RPMI7951 (cell line): ENCODE measurements at regions not wholly inside any gene's neighbourhood (a gene's known extent, or its start where the extent isn't known, plus 50 kb on each side); places are given as distances from the start of the nearest gene placed in this dataset.

Source experiments
- DNase-seq: peaks from one replicate; pipeline ENCODE4 v3.0.0-alpha.2; 2012; ENCODE audit warnings: low read depth

DNA sequence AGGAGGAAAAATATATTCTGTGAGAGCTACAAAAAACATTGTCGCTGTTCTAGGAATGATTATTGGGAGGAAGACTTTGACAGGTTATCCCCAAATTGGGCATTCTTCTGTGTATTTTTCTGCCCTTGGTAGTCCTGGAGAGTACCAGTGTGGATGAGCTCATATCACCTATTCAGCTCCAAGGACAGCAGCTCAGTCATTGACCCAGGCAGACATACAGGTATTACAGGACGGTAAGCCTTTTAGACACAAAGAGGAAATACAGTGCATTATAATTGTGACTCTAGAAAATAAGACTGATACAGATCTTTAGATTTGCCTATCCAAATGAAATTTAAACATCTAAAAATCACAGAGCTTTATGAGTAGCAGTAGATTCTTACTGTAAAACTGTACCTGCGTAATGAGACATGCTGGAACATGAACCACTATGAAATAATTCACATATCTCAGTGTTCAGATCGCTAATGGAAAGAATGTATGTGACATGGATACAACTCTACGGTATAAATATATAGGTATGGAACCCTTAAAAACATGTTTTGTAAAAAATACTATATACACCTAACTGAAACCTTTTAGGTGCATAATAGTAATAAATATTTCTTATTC is 56.0 kb downstream of the PLK2 start:
- DNase-seq, result no peak

DNA sequence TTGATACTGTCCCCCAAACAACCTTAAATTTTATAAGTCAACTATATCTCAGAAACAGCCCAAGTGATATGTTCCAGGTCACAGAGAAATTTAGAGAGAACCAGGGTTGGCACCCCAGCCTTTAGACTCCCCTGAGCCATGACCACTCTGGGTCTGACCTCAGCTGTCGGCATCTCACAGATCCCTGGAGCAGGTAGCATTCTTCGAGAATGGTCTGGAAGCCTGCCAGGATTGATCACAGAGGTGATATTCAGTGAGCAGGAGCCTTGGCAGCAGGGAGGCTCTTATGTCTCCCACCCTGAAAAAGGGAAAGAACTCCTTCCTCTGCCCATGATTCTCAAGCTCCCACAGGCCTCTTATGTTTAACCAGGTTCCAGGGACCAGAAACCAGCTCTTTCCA is 58.2 kb downstream of the PLK2 start:
- DNase-seq, result no peak

DNA sequence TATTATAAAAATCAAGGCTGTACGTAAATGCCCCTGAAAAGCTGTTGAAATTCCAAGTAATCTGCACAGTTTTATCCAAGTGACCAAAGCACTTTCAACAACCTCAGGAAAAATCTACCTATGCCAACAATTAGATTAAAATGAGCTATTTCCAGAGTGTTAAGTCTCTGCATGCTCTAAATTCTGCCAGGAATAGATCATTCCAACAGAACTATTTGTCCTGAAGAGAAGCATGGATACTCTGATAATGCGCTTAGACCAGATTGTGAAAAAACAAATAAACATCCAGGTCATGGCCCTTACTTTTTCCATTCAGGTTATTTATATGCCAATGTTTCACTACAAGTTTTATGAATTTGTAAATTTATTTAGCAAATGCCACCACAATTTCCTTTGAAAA is 59.1 kb downstream of the PLK2 start:
- no peak for DNase-seq

DNA sequence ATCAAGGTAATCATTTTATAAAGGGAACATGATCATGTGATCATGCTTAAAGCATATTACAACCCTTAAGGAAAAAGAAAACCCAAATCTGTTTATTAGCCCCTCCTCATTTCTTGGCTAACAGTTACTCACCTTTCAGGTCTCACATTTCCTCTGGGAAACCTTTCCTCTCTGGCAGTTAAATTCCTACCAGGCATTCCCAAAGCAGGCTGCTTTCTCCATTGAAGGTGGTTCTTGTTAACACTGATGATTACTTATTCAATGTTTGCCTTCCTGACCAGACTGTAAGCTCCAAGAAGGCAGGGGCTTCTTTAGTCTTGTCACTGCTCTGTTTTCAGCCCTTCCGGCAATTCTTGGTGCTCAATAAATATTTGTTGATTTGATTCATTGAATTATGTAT is 59.9 kb downstream of the PLK2 start:
- no peak for DNase-seq

DNA sequence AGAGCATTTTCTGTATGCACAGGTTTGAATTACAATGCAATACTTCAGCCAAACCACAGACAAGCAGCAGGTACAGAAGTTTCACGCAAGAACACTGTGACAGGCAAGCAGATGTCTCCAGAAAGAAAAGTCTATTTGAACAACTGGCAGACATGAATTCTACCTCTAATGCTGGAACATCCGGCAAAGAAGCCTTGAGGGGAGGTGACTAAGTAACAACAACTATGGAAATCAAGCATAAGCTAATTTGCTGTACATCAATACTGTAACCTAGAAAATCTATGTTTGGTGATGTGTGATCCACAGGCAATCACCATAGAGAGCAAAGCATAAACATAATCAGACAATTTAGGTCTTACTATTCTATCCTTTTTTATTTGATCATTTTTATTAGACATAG is 65.5 kb downstream of the PLK2 start:
- DNase-seq, result peak; percentile 70

DNA sequence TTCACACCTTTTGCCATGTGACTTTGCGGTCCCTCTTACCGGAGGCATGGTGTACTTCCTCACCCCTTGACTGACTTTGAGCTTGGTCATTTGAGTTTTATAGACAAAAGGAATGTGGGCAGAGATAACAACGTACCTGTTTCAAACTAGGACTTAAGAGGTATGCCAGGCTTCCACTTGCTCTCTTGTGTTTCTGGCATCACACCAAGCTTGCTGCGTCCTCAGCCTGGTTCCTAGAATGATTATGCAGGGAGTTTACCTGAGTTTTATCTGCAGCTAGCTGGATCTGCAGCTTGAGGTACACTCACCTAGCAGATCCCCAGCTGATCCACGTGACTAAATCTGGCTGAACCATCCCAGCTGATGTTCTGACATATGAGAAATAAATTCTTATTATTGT is 66.2 kb downstream of the PLK2 start:
- no peak for DNase-seq

DNA sequence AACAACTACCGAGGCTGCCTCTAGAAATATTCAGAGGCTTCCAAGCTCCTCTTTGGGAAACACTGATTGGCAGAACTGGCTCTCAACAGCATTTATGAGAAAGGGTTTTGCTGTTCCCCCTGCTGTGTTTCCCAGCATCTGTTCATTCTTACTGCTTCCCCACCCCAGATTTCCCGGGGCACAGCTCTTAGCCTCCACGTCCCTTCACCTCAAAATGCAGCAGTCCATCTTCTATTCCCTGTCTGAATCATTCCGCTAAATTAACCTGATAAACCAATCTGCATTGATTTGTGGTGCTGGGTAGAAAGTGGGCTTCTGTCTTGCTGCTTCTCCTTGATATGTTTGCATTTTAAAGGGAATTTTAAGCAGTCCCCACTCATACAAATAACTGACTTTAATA is 67.4 kb downstream of the PLK2 start:
- no peak for DNase-seq

DNA sequence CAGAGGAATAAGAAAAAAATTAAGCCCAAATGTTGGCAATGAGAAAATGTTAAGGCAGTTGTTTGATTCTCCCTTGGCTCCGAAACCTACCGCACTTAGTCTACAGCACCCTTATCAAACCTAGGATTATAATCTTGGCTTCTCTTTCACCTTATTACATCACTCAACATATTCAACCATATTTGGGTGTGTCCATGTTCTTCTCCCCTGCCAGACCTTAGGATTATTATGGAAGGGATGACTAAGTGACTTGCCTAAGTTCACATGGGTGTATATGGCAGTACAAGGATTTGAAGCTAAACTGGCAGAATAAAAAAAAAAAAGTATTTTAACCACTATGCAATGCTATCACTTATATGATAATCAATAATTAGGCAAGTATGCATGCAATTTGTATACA is 76.4 kb downstream of the PLK2 start:
- DNase-seq, result no peak

DNA sequence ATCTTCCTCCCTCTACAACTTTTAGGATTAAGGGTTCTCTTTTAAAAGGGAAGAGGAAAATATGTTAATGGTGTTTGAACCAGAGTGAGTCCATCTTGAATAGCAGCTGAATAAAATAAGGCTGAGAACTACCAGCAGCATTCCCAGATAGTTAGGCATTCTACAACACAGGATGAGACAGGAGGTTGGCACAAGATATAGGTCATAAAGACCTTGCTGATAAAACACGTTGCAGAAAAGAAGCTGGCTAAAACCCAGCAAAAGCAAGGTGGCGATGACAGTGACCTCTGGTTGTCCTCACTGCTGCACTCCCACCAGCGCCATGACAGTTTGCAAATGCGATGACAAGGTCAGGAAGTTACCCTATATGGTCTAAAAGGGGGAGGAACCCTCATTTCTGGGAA is 77.8 kb downstream of the PLK2 start:
- DNase-seq, result peak; percentile 15

DNA sequence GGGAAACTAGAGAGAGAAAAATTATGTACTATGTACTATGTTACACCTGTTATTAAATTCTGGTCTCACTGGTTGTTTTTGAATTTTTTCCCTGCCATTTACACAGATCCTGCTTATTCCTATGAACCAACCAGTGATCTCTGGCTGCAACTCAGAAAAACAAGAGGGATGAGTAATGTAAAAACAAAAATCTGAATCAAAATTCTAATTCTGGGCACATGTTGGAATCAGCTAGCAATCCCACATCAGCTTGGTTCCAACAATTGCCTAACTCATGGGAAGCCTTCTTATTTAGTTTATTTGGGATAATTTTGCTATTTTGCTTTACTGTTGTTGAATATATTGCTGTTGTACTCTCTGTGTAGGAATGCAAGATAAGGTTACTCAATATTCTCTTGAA is 78.3 kb downstream of the PLK2 start:
- DNase-seq, result no peak

DNA sequence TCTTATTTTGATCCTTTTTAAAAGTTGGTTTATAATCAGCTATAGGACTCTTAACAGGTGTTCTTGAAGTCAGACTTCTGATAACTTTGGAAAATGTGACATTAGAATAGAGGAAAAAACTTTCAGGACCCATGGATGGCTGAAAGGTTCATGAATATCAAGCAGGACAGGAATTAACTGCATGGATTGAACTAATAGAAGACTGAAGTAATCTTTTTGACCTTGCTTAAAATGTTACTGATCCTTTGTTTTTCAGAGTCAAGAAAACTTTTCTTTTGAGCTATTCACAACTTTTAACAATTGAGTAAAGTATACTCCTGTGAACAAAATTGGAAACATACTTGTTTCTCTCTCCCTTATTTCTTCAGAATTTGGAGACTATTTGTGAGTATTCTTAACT is 79.2 kb downstream of the PLK2 start:
- no peak for DNase-seq

DNA sequence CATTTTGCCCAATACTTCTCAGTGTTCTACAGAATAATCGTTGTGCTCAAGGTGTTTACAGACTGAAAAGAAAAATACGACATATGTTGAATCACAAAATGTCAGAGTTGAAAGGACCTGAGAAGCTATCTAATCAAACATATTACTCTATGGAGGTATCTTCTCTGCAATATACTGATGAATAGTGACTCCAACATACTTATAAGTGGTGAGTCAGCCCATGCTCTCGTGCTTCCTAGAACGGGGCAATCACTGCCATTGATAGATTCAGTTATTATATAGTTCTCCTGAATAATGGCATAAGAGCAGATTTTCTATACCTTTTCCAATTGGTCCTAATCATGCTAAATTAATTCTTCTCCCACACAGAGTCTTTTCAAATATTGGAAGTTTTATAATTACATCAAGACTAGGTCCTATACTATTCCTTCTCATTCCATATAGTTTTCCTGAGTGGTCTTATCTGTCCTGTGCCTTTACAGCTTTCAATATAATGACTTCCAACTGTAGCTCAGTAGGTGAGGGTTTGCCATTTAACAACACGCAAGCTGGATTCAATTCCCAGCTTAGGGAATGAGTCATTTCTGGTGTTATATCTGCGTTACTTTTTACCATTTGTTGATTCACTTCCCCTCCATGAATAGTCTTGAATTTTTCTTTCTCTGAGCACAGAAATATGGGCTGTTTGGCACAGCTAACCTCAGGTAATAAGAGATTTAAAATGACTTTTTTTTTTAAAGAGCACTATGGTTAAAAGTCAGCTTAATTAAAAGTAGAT is 81.1 kb downstream of the PLK2 start:
- peak; percentile 59 for DNase-seq

DNA sequence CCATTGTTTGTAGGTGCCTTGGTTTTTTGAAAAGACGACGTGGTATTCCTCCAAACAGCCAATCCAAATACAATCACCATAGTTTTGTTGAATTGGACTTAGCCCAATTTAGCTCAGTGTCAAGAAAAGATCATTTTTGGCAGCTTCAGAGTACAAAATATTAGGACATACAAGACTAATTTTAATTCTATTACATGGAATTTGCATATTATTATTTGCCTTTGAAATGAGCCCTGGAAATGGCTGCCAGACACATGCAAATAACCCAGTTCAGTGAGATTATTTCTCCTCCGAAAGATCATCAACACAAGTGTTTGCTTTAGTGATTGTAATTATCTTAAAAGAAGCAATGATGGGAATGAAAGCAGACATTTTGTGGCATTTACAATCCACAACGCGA is 89.3 kb downstream of the PLK2 start:
- DNase-seq, result no peak

DNA sequence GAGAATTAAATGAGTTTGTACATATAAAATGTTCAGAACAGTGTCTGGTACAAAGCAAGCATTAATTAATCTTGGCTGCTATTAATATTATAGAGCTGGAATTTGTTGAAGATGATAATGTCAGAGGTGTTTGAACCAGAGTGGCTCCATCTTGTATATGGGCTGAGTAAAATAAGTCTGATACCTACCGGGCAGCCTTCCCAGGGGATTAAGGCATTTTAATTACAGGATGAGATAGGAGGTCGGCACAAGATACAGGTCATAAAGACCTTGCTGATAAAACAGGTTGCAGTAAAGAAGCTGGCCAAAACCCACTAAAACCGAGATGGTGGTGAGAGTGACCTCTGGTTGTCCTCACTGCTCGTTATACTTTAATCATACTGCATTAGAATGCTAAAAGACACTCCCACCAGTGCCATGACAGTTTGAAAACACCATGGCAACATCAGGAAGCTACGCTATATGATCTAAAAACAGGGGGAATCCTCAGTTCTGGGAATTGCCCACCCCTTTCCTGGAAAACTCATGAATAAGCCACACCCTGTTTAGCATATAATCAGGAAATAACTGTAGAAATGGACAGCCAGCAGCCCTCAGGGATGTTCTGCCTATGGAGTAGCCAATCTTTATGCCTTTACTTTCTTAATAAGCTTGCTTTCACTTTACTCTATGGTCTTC is 90.2 kb downstream of the PLK2 start:
- no peak for DNase-seq

DNA sequence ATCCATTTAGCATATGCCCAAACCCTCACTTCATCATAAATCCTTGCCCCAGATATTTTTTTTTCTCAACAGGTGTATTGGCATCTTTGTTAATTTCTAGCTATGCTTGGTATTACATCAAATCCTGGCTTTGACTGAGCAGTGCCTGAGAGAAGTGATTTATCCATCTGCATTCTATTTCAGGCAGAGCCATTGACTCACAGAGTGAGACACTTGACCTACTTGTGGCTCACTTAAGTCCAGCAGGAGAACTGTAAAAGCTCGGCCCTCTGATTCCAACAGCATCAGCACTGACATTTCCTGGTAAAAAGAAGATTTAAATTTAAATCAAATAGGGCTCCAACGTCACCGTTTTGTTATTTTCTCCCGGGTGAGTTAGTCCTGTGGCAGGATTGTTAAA is 93.4 kb downstream of the PLK2 start:
- DNase-seq, result peak; percentile 24

DNA sequence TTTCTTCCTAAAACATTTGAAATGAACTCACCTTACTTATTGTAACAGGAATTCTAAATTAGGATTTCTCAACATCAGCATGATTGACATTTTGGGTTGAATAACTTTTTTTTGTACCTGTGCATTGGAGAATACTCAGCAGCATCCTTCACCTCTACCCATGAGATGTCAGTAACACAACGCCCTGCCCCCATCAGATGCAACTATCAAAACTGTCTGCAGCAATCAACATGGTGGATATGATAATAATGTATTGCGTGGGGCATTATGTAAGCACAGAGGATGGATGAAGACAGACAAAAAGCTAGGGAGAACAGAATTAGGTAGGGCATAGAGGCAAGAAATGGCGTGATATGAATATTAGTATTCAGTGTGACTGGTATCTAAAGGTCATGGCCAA is 94.1 kb downstream of the PLK2 start:
- DNase-seq, result no peak

DNA sequence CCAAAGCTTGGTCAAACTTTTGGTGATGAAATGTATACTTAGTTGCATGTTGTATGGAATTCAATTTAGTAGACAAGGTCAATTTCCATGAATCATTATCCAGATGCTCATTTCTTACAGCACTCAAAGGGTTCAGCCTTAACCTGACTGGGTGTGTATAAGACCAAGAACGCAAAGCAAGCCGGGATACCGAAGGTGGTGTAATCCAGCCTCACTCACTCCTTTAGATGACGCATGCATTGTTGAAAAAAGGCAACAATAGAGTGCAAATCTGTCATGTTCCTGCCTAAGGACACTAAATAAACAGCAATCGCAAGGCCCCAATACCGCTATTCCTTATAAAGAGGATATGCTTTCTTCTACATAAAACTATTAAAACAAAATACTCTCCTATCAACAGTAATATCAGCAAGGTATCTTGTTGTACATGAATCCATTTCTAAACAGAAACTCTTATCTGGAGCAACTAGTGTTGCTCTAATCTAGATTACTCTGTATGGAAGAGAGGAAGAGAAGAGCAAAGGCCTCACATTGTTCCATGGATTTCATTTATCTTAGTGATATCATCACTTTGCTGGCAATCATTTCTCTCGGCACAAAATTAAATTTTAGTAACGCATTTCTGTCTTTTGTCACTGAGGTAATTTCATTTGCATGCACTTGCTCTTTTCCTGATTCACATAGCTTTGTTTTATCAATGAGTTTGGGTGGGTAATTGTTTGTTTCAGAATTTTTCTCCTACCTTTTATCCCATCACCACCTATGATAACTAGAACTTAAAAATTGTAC is 96.2 kb downstream of the PLK2 start:
- no peak for DNase-seq

DNA sequence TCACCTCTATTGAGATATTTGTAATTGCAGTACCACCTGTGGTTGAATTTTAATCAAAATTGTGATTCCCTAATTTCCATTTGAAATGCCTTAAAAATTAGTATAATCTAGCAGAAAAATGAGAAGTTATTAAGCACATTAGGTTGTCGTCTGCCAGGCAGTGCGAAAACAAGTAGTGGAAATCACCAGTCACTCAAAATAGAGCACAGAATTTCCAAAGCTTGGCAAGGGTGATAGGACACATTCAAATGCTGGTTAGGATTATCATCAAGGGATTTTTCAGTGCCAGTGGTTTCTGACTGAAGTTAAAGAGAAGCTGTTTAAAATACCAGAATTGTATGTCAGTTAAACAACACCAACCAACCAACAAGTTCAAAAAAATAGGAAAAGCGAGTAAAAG is 97.8 kb downstream of the PLK2 start:
- no peak for DNase-seq

DNA sequence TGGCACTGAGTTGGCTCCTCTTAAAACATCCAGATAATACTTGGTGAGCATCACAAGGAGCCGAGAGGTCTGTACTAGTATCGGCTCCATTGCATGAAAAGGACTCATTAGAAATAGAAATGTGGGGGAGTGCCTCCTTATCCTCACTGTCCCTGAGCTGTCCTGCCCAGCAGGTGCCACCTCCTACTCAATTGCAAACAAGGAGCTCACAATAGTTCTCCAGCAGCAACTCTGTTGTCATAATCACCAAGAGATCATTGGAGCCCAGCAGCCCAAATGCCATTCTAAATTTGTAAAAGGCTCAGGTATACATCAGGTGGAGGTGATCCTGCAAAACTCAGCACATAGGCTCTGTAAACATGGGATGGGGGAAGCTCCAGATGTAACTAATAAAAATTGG is 99.1 kb downstream of the PLK2 start:
- no peak for DNase-seq

DNA sequence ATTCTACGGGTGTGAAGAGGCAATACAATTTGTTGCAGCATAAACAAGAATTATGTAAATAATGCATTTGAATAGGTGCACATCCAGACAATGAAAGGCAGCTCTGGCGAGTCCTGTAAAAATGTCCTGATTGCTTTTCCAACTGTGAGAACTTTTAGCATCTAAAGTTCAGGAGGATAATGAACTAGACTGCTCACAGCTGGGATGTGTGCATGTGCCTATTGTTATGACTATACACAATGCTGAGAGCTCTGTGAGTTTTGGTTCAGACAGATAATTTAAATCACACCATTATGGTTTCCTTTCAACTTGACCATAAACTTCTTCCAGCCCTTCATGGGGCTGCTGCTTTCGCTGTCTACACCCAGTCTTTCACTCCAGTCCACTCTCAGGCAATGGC is 99.9 kb downstream of the PLK2 start:
- no peak for DNase-seq

DNA sequence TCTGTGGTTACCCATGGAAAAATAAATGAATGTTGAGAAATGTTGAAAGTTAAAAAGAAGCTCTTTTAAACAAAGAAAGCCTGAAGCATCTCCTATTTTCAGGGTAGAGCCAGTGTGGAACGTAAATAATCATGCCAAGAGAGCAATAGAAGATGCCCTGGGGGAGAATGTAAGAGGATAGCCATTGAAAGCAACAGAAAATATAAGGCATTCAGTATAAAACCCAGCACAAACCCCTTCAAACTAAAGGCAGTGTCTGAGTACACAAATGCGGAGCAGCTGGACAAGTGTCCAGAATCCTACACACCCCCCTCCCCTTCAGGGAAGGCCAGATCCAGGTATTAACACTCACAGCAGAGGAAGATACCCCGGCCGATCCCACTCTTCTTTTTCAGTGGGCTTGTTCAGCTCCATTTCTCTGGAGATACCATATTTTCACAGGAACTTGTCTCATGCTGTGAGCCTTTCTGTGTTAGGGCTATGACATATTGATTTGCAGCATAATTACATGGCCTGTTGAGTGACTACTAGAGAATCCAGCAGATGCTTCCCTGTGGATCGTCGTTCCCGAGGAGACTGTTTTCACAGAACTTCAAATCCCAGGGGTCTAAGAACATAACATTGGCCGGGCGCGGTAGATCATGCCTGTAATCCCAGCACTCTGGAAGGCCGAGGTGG is 101.2 kb downstream of the PLK2 start:
- peak; percentile 24 for DNase-seq
